Stimulated activated naive CD8-positive, alpha-beta T cell treated with anti-CD3 and anti-CD28 coated beads, Interleukin-15, Interleukin-2, amounts not matched to agents 100 U/mL and 50 U/mL, for 24 hours (primary cell): ENCODE measurements at regions not wholly inside any gene's neighbourhood (a gene's known extent, or its start where the extent isn't known, plus 50 kb on each side); places are given as distances from the start of the nearest gene placed in this dataset.
"Not testable (repeated sequence)": the region's sequence is repeated elsewhere in the genome, so short reads cannot be mapped to it uniquely, and the experiment has no call there.

ENCODE experiments used
- ATAC-seq: fragments of 150-1000 bp; cut with Tn5 transposase; one replicate; pipeline ENCODE4 v1.10.0; 2021
- DNase-seq: peaks from one replicate; pipeline ENCODE4 v3.0.0; 2021

GRCh38 chr16:63702981-63703590 is 1418.8 kb downstream of the CDH11 start:
- ATAC-seq, result no peak
- DNase-seq, result no peak

- ATAC-seq (no peak), DNase-seq (no peak)
These were observed 1424.1 kb downstream of the CDH11 start for GRCh38 chr16:63697736-63698135.

- no peak for ATAC-seq
- DNase-seq, result no peak
These were observed 1426.5 kb downstream of the CDH11 start for GRCh38 chr16:63695347-63695746.

GRCh38 chr16:63690961-63691360 is 1430.9 kb downstream of the CDH11 start:
- DNase-seq (no peak), ATAC-seq (no peak)

- ATAC-seq, result no peak
These were observed 1431.6 kb downstream of the CDH11 start for GRCh38 chr16:63690267-63690666.

GRCh38 chr16:63689068-63689467 is 1432.8 kb downstream of the CDH11 start:
- ATAC-seq, result no peak
- no peak for DNase-seq

More at GRCh38 chr16:63690267-63690666, 1431.6 kb downstream of the CDH11 start:
- DNase-seq, result no peak

GRCh38 chr16:63684149-63685101 is 1437.4 kb downstream of the CDH11 start:
- peak; percentile 19 for ATAC-seq
- no peak for DNase-seq

- no peak for ATAC-seq
These were observed 1439.0 kb downstream of the CDH11 start for GRCh38 chr16:63682844-63683243.

GRCh38 chr16:63672493-63672892 is 1449.4 kb downstream of the CDH11 start:
- DNase-seq (no peak), ATAC-seq (no peak)

More at GRCh38 chr16:63682844-63683243, 1439.0 kb downstream of the CDH11 start:
- no peak for DNase-seq

GRCh38 chr16:63663155-63663554 is 1458.7 kb downstream of the CDH11 start:
- ATAC-seq, result no peak

GRCh38 chr16:63655846-63656245 is 1466.0 kb downstream of the CDH11 start:
- ATAC-seq, result no peak
- no peak for DNase-seq

More at GRCh38 chr16:63663155-63663554, 1458.7 kb downstream of the CDH11 start:
- DNase-seq, result no peak

GRCh38 chr16:63653044-63653839 is 1468.6 kb downstream of the CDH11 start:
- DNase-seq (no peak), ATAC-seq (no peak)

GRCh38 chr16:63652091-63652490 is 1469.8 kb downstream of the CDH11 start:
- ATAC-seq, result no peak
- no peak for DNase-seq

GRCh38 chr16:63650550-63650949 is 1471.3 kb downstream of the CDH11 start:
- DNase-seq, result no peak
- no peak for ATAC-seq

- ATAC-seq, DNase-seq: not testable (repeated sequence)
These were observed 1488.0 kb downstream of the CDH11 start for GRCh38 chr16:63633706-63634445.

- ATAC-seq (no peak), DNase-seq (no peak)
These were observed 1492.6 kb downstream of the CDH11 start for GRCh38 chr16:63629272-63629671.

- no peak for DNase-seq
- no peak for ATAC-seq
These were observed 1493.1 kb downstream of the CDH11 start for GRCh38 chr16:63628812-63629211.

GRCh38 chr16:63625126-63625525 is 1496.7 kb downstream of the CDH11 start:
- DNase-seq (no peak), ATAC-seq (no peak)

- DNase-seq (no peak), ATAC-seq (no peak)
These were observed 1498.3 kb downstream of the CDH11 start for GRCh38 chr16:63623551-63624039.

- DNase-seq (no peak), ATAC-seq (no peak)
These were observed 1502.9 kb downstream of the CDH11 start for GRCh38 chr16:63618896-63619485.
